ENCODE measurements at regions not wholly inside any gene's neighbourhood (a gene's known extent, or its start where the extent isn't known, plus 50 kb on each side); places are given as distances from the start of the nearest gene placed in this dataset.

DNA sequence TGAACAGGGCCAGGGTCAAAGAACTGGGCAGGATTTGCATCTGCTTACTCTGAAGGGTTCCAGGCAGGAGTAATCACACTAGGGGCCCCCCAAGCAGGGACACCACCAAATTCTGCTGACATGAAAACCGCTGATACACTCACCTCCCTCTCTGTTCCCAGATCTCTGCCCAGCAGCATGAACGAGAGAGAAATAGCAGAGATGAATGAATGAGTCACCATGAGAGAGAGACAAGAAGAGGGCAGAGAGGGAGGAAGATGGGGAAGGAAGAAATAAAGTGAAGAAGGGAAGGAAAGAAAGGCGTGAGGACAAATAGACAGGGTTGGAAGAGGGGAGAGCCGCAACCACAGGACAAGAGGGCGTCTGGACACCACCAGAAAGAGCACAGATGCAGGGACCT lies 285.9 kb upstream of the NEBL start:
- Mint-ChIP-seq H3K27ac (no peak overlapping the region), H3K27me3 (peaks cover 2% of the 10 kb centered on the region), H3K36me3 (ENCODE audit: low read depth) (no peaks in the 10 kb centered on the region), H3K4me1 (ENCODE audit: low read depth) (no peaks in the 10 kb centered on the region), H3K4me3 (no peak overlapping the region), H3K9me3 (no peaks in the 10 kb centered on the region)
- DNase-seq (no peak), ATAC-seq (no peak)
- intact Hi-C loops (cut with micrococcal nuclease) = no loop called here
- ChIA-PET CTCF (no interaction called here), POLR2A (no interaction called here)
- TF ChIP-seq, protein P1, sequence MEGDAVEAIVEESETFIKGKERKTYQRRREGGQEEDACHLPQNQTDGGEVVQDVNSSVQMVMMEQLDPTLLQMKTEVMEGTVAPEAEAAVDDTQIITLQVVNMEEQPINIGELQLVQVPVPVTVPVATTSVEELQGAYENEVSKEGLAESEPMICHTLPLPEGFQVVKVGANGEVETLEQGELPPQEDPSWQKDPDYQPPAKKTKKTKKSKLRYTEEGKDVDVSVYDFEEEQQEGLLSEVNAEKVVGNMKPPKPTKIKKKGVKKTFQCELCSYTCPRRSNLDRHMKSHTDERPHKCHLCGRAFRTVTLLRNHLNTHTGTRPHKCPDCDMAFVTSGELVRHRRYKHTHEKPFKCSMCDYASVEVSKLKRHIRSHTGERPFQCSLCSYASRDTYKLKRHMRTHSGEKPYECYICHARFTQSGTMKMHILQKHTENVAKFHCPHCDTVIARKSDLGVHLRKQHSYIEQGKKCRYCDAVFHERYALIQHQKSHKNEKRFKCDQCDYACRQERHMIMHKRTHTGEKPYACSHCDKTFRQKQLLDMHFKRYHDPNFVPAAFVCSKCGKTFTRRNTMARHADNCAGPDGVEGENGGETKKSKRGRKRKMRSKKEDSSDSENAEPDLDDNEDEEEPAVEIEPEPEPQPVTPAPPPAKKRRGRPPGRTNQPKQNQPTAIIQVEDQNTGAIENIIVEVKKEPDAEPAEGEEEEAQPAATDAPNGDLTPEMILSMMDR (IDR thresholded peaks at IDR 0.05) = no peak

DNA sequence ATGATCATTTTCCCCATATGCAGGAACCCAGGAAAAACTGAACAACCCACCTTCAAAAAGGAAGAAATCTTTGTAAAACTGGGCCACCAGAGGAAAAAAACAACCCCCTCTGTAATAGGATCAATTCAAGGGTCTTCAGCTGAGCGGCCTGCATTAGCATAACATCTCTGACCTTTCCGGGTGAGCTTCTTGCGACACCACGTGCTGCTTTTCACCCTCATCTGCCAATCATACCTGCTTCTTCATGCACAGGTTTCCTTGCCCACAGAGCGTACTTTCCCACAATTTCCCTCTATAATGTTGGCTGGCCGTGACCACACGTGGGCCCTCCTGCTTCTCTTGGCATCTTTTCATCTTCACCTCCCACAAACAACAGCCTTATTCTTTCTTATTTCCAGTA lies 284.3 kb upstream of the NEBL start:
- H3K4me3 Mint-ChIP-seq = no peak overlapping the region
- no peak overlapping the region for H3K27ac Mint-ChIP-seq
- no peaks in the 10 kb centered on the region for H3K9me3 Mint-ChIP-seq
- ChIA-PET POLR2A (no interaction called here), CTCF (no interaction called here)
- ATAC-seq (no peak), DNase-seq (no peak)
- no peaks in the 10 kb centered on the region for H3K36me3 Mint-ChIP-seq (ENCODE audit: low read depth)
- H3K27me3 Mint-ChIP-seq = peaks cover 8% of the 10 kb centered on the region
- intact Hi-C loops (cut with micrococcal nuclease) = no loop called here
- H3K4me1 Mint-ChIP-seq (ENCODE audit: low read depth) = no peaks in the 10 kb centered on the region
- TF ChIP-seq, protein P1 (IDR thresholded peaks at IDR 0.05) = no peak

GRCh38 chr10:21180604-21181003 lies 283.5 kb upstream of the NEBL start:
- intact Hi-C loops (cut with micrococcal nuclease) = no loop called here
- no peak overlapping the region for H3K27ac Mint-ChIP-seq
- ATAC-seq (no peak), DNase-seq (no peak)
- peaks cover 11% of the 10 kb centered on the region for H3K27me3 Mint-ChIP-seq
- POLR2A ChIA-PET = no interaction called here
- H3K36me3 Mint-ChIP-seq (ENCODE audit: low read depth) = no peaks in the 10 kb centered on the region
- H3K9me3 Mint-ChIP-seq = no peaks in the 10 kb centered on the region
- H3K4me3 Mint-ChIP-seq = no peak overlapping the region
- TF ChIP-seq, protein P1 (IDR thresholded peaks at IDR 0.05) = no peak
- CTCF ChIA-PET = no interaction called here
- H3K4me1 Mint-ChIP-seq (ENCODE audit: low read depth) = no peaks in the 10 kb centered on the region

GRCh38 chr10:21176934-21177480 lies 279.9 kb upstream of the NEBL start:
- no peaks in the 10 kb centered on the region for H3K9me3 Mint-ChIP-seq
- no peaks in the 10 kb centered on the region for H3K36me3 Mint-ChIP-seq (ENCODE audit: low read depth)
- no peak overlapping the region for H3K27ac Mint-ChIP-seq
- H3K27me3 Mint-ChIP-seq = peaks cover 35% of the 10 kb centered on the region
- CTCF ChIA-PET = no interaction called here
- POLR2A ChIA-PET = no interaction called here
- no peak overlapping the region for H3K4me3 Mint-ChIP-seq
- intact Hi-C loops (cut with micrococcal nuclease) = no loop called here
- ATAC-seq (no peak), DNase-seq (no peak)
- TF ChIP-seq, protein P1 (IDR thresholded peaks at IDR 0.05) = no peak
- H3K4me1 Mint-ChIP-seq (ENCODE audit: low read depth) = peaks cover 5% of the 10 kb centered on the region

- peaks cover 41% of the 10 kb centered on the region for H3K27me3 Mint-ChIP-seq
- ATAC-seq (no peak), DNase-seq (no peak)
- ChIA-PET CTCF (no interaction called here), POLR2A (no interaction called here)
- TF ChIP-seq, protein P1 (IDR thresholded peaks at IDR 0.05) = no peak
- H3K27ac Mint-ChIP-seq = no peak overlapping the region
- H3K4me3 Mint-ChIP-seq = no peak overlapping the region
- no peaks in the 10 kb centered on the region for H3K9me3 Mint-ChIP-seq
- peaks cover 5% of the 10 kb centered on the region for H3K4me1 Mint-ChIP-seq (ENCODE audit: low read depth)
- intact Hi-C loops (cut with micrococcal nuclease) = no loop called here
- H3K36me3 Mint-ChIP-seq (ENCODE audit: low read depth) = no peaks in the 10 kb centered on the region
Observed at GRCh38 chr10:21175797-21176196, 278.7 kb upstream of the NEBL start.
